ENCODE measurements at regions not wholly inside any gene's neighbourhood (a gene's known extent, or its start where the extent isn't known, plus 50 kb on each side); places are given as distances from the start of the nearest gene placed in this dataset.

GRCh38 chr12:114555451-114555850, 128.5 kb downstream of the TBX3 start:
- no peak for TF ChIP-seq CTCF (IDR thresholded peaks at IDR 0.05; ENCODE audit: insufficient read depth, low read depth, low read length)
- no peak for TF ChIP-seq EZH2 (IDR thresholded peaks at IDR 0.05; ENCODE audit: insufficient read depth, low read length)

Measured in astrocyte (in vitro differentiated cells and primary cell).